IMR-90 (cell line): ENCODE measurements at regions not wholly inside any gene's neighbourhood (a gene's known extent, or its start where the extent isn't known, plus 50 kb on each side); places are given as distances from the start of the nearest gene placed in this dataset.

Source experiments
- ATAC-seq: fragments of 200-7000 bp; cut with Tn5 transposase; 2 replicates; pipeline ENCODE4 v1.9.1; 2020; ENCODE audit warnings: low read depth, mild to moderate bottlenecking, moderate library complexity
- BruUV-seq: library from RNA; stranded (reverse); fragments of 400-500 nt; replicated peaks from 2 replicates; lab custom pipeline; 2021; lab: Mats Ljungman, UMichigan
- CTCF ChIA-PET: fragments of 300-600 bp; formaldehyde crosslinking; extraction: SDS; loops from one replicate; lab custom pipeline; 2021; ENCODE audit warnings: antibody characterized with exemption; lab: Yijun Ruan, JAX
- POLR2A ChIA-PET: fragments of 300-600 bp; sonication (Branson Sonifier 250); formaldehyde crosslinking; loops from one replicate; lab custom pipeline; 2022; ENCODE audit warnings: antibody characterized with exemption; ENCODE audit not compliant: unreplicated experiment; lab: Charles Lee
- DNase-seq: peaks from one replicate; pipeline ENCODE4 v3.0.0; 2013
- H2AFZ ChIP-seq: replicated peaks from 2 replicates; pipeline ENCODE3; 2013; ENCODE audit warnings: low read length, mild to moderate bottlenecking; ENCODE audit not compliant: poor library complexity
- H2AK5ac ChIP-seq: 2 replicates; pipeline ENCODE4 v1.6.1; 2013; ENCODE audit warnings: low read depth, low read length, inconsistent platforms
- H2AK9ac ChIP-seq: replicated peaks from 2 replicates; pipeline ENCODE3; 2013; ENCODE audit warnings: mild to moderate bottlenecking, low read depth, low read length, moderate library complexity; ENCODE audit not compliant: poor library complexity
- H2BK120ac ChIP-seq: 2 replicates; pipeline ENCODE4 v1.6.1; 2013; ENCODE audit warnings: low read depth, low read length, inconsistent platforms
- H2BK15ac ChIP-seq: 3 replicates; pipeline ENCODE4 v1.6.1; 2013; ENCODE audit warnings: low read depth, low read length, inconsistent platforms
- H2BK20ac ChIP-seq: 2 replicates; pipeline ENCODE4 v1.6.1; 2013; ENCODE audit warnings: low read depth, mild to moderate bottlenecking, inconsistent platforms, low read length, moderate library complexity
- H2BK5ac ChIP-seq: 2 replicates; pipeline ENCODE4 v1.6.1; 2013; ENCODE audit warnings: mild to moderate bottlenecking, low read depth, low read length, inconsistent platforms; ENCODE audit not compliant: poor library complexity, severe bottlenecking
- H3K14ac ChIP-seq: replicated peaks from 2 replicates; pipeline ENCODE4 v1.6.1; 2013; ENCODE audit warnings: low read depth, low read length, inconsistent platforms
- H3K18ac ChIP-seq: 2 replicates; pipeline ENCODE4 v1.6.1; 2013; ENCODE audit warnings: low read depth, low read length, control low read depth
- H3K23ac ChIP-seq: 2 replicates; pipeline ENCODE4 v1.6.1; 2013; ENCODE audit warnings: low read depth, low read length, inconsistent platforms
- H3K27ac ChIP-seq: 2 replicates; pipeline ENCODE4 v1.5.1; 2013; ENCODE audit warnings: mild to moderate bottlenecking, control low read depth, low read length; ENCODE audit not compliant: insufficient read depth
- H3K27me3 ChIP-seq: 2 replicates; pipeline ENCODE4 v1.6.1; 2013; ENCODE audit warnings: low read length; ENCODE audit not compliant: control insufficient read depth, insufficient read depth
- H3K36me3 ChIP-seq: 2 replicates; pipeline ENCODE4 v1.6.1; 2013; ENCODE audit warnings: low read length, mixed read lengths; ENCODE audit not compliant: control insufficient read depth, insufficient read depth
- H3K4ac ChIP-seq: 2 replicates; pipeline ENCODE4 v1.6.1; 2013; ENCODE audit warnings: low read depth, low read length, inconsistent platforms
- H3K4me1 ChIP-seq: 2 replicates; pipeline ENCODE4 v1.6.1; 2013; ENCODE audit warnings: low read length, mixed read lengths; ENCODE audit not compliant: control insufficient read depth, insufficient read depth
- H3K4me2 ChIP-seq: 2 replicates; pipeline ENCODE4 v1.6.1; 2013; ENCODE audit warnings: low read depth, mild to moderate bottlenecking, control low read depth, low read length, moderate library complexity
- H3K4me3 ChIP-seq: 2 replicates; pipeline ENCODE4 v1.5.1; 2013; ENCODE audit warnings: low read depth, mild to moderate bottlenecking, control low read depth, low read length, moderate library complexity; ENCODE audit not compliant: insufficient read depth
- H3K56ac ChIP-seq: 2 replicates; pipeline ENCODE4 v1.6.1; 2013; ENCODE audit warnings: low read length, inconsistent platforms; ENCODE audit not compliant: insufficient read depth; ENCODE audit errors: extremely low read depth
- H3K79me1 ChIP-seq, 2 experiments: 2 replicates each; pipeline ENCODE4 v1.6.1; 2013; ENCODE audit warnings: low read length in 2 of 2, inconsistent platforms in 1 of 2, low read depth in 1 of 2
- H3K9ac ChIP-seq: 2 replicates; pipeline ENCODE4 v1.6.1; 2013; ENCODE audit warnings: low read depth, low read length, control low read depth
- H3K9me1 ChIP-seq: 2 replicates; pipeline ENCODE4 v1.6.1; 2013; ENCODE audit warnings: low read length, inconsistent platforms; ENCODE audit not compliant: insufficient read depth
- H3K9me3 ChIP-seq: 2 replicates; pipeline ENCODE4 v1.6.1; 2013; ENCODE audit warnings: low read length; ENCODE audit not compliant: control insufficient read depth, insufficient read depth
- H4K20me1 ChIP-seq: 2 replicates; pipeline ENCODE4 v1.6.1; 2013; ENCODE audit warnings: low read length, inconsistent platforms; ENCODE audit not compliant: insufficient read depth
- H4K5ac ChIP-seq: 2 replicates; pipeline ENCODE4 v1.6.1; 2013; ENCODE audit warnings: mild to moderate bottlenecking, low read depth, low read length, control low read depth
- H4K8ac ChIP-seq, 2 experiments: 2 replicates each; pipeline ENCODE4 v1.6.1; 2013; ENCODE audit warnings: low read depth in 2 of 2, low read length in 2 of 2, control low read depth in 1 of 2, inconsistent platforms in 1 of 2
- H4K91ac ChIP-seq: 2 replicates; pipeline ENCODE4 v1.6.1; 2013; ENCODE audit warnings: low read depth, low read length, inconsistent platforms; ENCODE audit not compliant: insufficient read depth
- BHLHE40 ChIP-seq: fragments of 150-350 bp; IDR thresholded peaks from 2 replicates; pipeline ENCODE4 v1.6.1; 2016; ENCODE audit warnings: mild to moderate bottlenecking, low read depth, low read length
- CEBPB ChIP-seq: IDR thresholded peaks from 2 replicates; pipeline ENCODE4 v1.6.1; 2012; ENCODE audit warnings: low read depth, low read length, improper control_type of control experiment
- CHD1 ChIP-seq: IDR thresholded peaks from 2 replicates; pipeline ENCODE4 v1.6.1; 2012; ENCODE audit warnings: low read depth, low read length, improper control_type of control experiment
- ELK1 ChIP-seq: fragments of 150-350 bp; IDR thresholded peaks from 2 replicates; pipeline ENCODE4 v1.6.1; 2016; ENCODE audit warnings: low read depth, mild to moderate bottlenecking, low read length, moderate library complexity, borderline replicate concordance
- MAZ ChIP-seq: IDR thresholded peaks from 2 replicates; pipeline ENCODE4 v1.6.1; 2012; ENCODE audit warnings: low read depth, mild to moderate bottlenecking, low read length, improper control_type of control experiment, moderate library complexity, borderline replicate concordance
- RAD21 ChIP-seq: IDR thresholded peaks from 2 replicates; pipeline ENCODE4 v1.6.1; 2012; ENCODE audit warnings: low read length, improper control_type of control experiment
- RCOR1 ChIP-seq: IDR thresholded peaks from 2 replicates; pipeline ENCODE4 v1.6.1; 2012; ENCODE audit warnings: mild to moderate bottlenecking, low read length, improper control_type of control experiment; ENCODE audit not compliant: insufficient replicate concordance
- SMC3 ChIP-seq: fragments of 150-350 bp; IDR thresholded peaks from 2 replicates; pipeline ENCODE4 v1.6.1; 2016; ENCODE audit warnings: low read depth, mild to moderate bottlenecking, antibody characterized with exemption, low read length, moderate library complexity
- USF2 ChIP-seq: fragments of 150-350 bp; IDR thresholded peaks from 2 replicates; pipeline ENCODE4 v1.6.1; 2017; ENCODE audit warnings: mild to moderate bottlenecking, antibody characterized with exemption, low read length, low read depth
- WGBS, 2 experiments: methylation state at CpG; one replicate each; pipeline versions ENCODE4 v1.1.5 to v1.1.7; 2013; ENCODE audit warnings: missing lambda C conversion rate in 2 of 2; ENCODE audit not compliant: insufficient read length in 1 of 2; ENCODE audit errors: extremely low coverage in 2 of 2; 5-methylcytosine and 5-hydroxymethylcytosine counted together
- dilution Hi-C: fragments of 300-500 bp; cut with HindIII; formaldehyde crosslinking; loops from one replicate; pipeline ENCODE4 v1.14.3; 2018; ENCODE audit warnings: low sequenced_read_pairs; ENCODE audit not compliant: unreplicated experiment
- in situ Hi-C: fragments of 300-500 bp; cut with MboI; formaldehyde crosslinking; loops from 3 replicates; pipeline ENCODE4 v1.14.3; 2019; ENCODE audit warnings: low sequenced_read_pairs, inconsistent platforms, mixed read lengths
- intact Hi-C: fragments of 100-400 bp; cut with micrococcal nuclease; formaldehyde crosslinking; loops from 2 replicates; pipeline ENCODE4 v1.10.0; 2022

GRCh38 chr11:76287227-76287626 is 80.9 kb upstream of the WNT11 start:
- no peaks in the 10 kb centered on the region for H3K9me1 ChIP-seq
- H2AK9ac ChIP-seq: no peak overlapping the region
- CTCF ChIA-PET: no interaction called here
- no TSS peak for BruUV-seq
- no peak overlapping the region for H3K18ac ChIP-seq
- no peak overlapping the region for H3K4me2 ChIP-seq
- no peak overlapping the region for H3K4me3 ChIP-seq
- no peak overlapping the region for H3K14ac ChIP-seq
- H4K5ac ChIP-seq: no peak overlapping the region
- H3K27ac ChIP-seq: no peak overlapping the region
- dilution Hi-C loops (no loop called here), intact Hi-C loops (no loop called here), in situ Hi-C loops (no loop called here)
- H2AK5ac ChIP-seq: no peak overlapping the region
- TF ChIP-seq CHD1 (no peak), MAZ (no peak), USF2 (no peak), RCOR1 (no peak), CEBPB (no peak), BHLHE40 (no peak), ELK1 (no peak), RAD21 (no peak), SMC3 (no peak)
- H2BK15ac ChIP-seq: no peak overlapping the region
- no peak for DNase-seq
- H2BK5ac ChIP-seq: no peak overlapping the region
- no peak overlapping the region for H2BK120ac ChIP-seq
- no peak overlapping the region for H2BK20ac ChIP-seq
- no peak overlapping the region for H3K9ac ChIP-seq
- H4K91ac ChIP-seq: no peak overlapping the region
- ATAC-seq: no peak
- no peak overlapping the region for H3K4ac ChIP-seq
- no peaks in the 10 kb centered on the region for H3K4me1 ChIP-seq
- no peaks in the 10 kb centered on the region; the same call in 1 of the 2 replicates for H4K20me1 ChIP-seq
- no peak overlapping the region for H4K8ac ChIP-seq
- no peak overlapping the region for H3K23ac ChIP-seq
- no peak overlapping the region for H3K56ac ChIP-seq
- POLR2A ChIA-PET: no interaction called here
- peaks cover 61% of the 10 kb centered on the region for H3K27me3 ChIP-seq
- no peak overlapping the region for H2AFZ ChIP-seq
- 50% methylated on average over 3 of the region's 10 CpGs; no CpG with 5 or more reads in 1 of the 2 experiments for WGBS, 2 experiments
- no peaks in the 10 kb centered on the region for H3K9me3 ChIP-seq
- no peaks in the 10 kb centered on the region for H3K36me3 ChIP-seq
- no peaks in the 10 kb centered on the region for H3K79me1 ChIP-seq
